ENCODE measurements at regions not wholly inside any gene's neighbourhood (a gene's known extent, or its start where the extent isn't known, plus 50 kb on each side); places are given as distances from the start of the nearest gene placed in this dataset.
"Not testable (repeated sequence)": the region's sequence is repeated elsewhere in the genome, so short reads cannot be mapped to it uniquely, and the experiment has no call there.

DNA sequence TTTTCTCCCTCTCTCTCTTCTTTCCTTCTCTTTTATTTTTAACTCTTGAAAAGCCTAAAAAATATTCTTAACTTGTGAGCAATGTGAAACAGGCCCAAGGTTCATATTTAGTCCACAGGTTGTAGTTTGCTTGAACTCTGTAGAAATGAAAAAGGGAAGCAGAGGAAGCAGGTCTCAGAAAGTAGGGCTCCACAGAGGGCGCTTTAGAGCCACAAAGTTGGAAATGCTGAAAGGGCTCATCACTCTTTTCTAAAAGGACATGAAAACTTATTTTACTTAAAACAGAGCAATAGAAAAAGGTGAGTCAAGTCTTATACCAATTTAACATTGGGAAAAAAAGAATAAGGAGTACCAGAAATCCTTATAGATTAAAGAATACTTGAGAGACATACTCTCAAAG, 247.0 kb downstream of the USP25 start:
- intact Hi-C loops (cut with DNase I; ENCODE audit: low total_unique reads) (no loop called here), in situ Hi-C loops (cut with MboI; ENCODE audit: low sequenced_read_pairs in 4 of 4) (no loop called here)
- no peak for DNase-seq
- Histone ChIP-seq H3K27me3 (no peaks in the 10 kb centered on the region), H3K4me3 (no peak overlapping the region), H3K27ac (no peak overlapping the region), H3K9me3 (no peaks in the 10 kb centered on the region), H3K4me1 (no peaks in the 10 kb centered on the region), H3K36me3 (no peaks in the 10 kb centered on the region)
- TF ChIP-seq, protein P1, sequence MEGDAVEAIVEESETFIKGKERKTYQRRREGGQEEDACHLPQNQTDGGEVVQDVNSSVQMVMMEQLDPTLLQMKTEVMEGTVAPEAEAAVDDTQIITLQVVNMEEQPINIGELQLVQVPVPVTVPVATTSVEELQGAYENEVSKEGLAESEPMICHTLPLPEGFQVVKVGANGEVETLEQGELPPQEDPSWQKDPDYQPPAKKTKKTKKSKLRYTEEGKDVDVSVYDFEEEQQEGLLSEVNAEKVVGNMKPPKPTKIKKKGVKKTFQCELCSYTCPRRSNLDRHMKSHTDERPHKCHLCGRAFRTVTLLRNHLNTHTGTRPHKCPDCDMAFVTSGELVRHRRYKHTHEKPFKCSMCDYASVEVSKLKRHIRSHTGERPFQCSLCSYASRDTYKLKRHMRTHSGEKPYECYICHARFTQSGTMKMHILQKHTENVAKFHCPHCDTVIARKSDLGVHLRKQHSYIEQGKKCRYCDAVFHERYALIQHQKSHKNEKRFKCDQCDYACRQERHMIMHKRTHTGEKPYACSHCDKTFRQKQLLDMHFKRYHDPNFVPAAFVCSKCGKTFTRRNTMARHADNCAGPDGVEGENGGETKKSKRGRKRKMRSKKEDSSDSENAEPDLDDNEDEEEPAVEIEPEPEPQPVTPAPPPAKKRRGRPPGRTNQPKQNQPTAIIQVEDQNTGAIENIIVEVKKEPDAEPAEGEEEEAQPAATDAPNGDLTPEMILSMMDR (IDR thresholded peaks at IDR 0.05 in 4 of 5, conservative IDR thresholded peaks at IDR 0.05 in 1 of 5) = no peak
- no peak for TF ChIP-seq POLR2A (IDR thresholded peaks at IDR 0.05)
- no peak for ATAC-seq

DNA sequence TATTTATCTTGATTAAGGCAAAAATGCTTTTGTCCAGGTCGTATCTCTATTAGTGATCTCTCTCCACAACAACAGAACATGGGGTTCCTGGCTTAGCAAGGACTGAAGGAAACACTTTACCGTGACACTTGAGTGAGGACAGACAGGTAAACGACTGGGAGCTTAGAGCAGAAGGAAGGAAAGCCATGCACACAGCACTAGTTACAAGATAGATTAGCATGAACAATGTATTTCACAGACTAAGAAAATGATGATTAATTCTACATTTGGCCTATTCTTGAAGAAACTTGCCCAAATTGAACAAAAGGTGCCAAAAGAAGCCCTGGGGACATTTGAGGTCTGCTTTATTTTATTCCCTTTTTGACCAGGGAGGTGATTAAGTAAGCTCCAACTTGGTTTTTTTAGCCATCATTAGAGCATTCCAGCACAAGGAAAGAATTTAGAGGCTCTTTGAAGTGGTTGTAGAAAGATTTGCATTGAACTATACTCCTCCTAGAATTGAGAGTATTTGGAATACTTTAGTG, 248.5 kb downstream of the USP25 start:
- no peaks in the 10 kb centered on the region for H3K36me3 ChIP-seq
- H3K27me3 ChIP-seq = no peaks in the 10 kb centered on the region
- H3K27ac ChIP-seq = no peak overlapping the region
- in situ Hi-C loops (cut with MboI; ENCODE audit: low sequenced_read_pairs in 4 of 4) = no loop called here
- ATAC-seq (no peak), DNase-seq (no peak)
- intact Hi-C loops (cut with DNase I; ENCODE audit: low total_unique reads) = no loop called here
- no peaks in the 10 kb centered on the region for H3K4me1 ChIP-seq
- no peak overlapping the region for H3K4me3 ChIP-seq
- H3K9me3 ChIP-seq = no peaks in the 10 kb centered on the region
- no peak for TF ChIP-seq POLR2A (IDR thresholded peaks at IDR 0.05)
- TF ChIP-seq, protein P1 (IDR thresholded peaks at IDR 0.05 in 4 of 5, conservative IDR thresholded peaks at IDR 0.05 in 1 of 5) = no peak

DNA sequence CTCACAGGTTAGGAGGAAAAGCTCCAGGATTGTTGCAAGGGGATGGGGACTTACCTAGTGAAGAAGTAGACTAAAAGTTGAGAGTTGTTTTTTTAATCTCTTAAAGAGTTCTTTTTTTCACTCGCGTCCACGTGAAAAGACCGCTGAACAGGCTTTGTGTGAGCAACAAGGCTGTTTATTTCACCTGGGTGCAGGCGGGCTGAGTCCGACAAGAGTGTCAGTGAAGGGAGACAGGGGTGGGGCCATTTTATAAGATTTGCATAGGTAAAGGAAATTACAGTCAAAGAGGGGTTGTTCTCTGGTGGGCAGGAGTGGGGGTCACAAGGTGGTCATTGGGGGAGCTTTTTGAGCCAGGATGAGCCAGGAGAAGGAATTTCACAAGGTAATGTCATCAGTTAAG, 249.7 kb downstream of the USP25 start:
- H3K4me1 ChIP-seq; H3K9me3 ChIP-seq; H3K27me3 ChIP-seq; in situ Hi-C loops (cut with MboI; ENCODE audit: low sequenced_read_pairs in 4 of 4); H3K4me3 ChIP-seq; DNase-seq; H3K27ac ChIP-seq; H3K36me3 ChIP-seq; ATAC-seq; intact Hi-C loops (cut with DNase I; ENCODE audit: low total_unique reads): not testable (repeated sequence)

DNA sequence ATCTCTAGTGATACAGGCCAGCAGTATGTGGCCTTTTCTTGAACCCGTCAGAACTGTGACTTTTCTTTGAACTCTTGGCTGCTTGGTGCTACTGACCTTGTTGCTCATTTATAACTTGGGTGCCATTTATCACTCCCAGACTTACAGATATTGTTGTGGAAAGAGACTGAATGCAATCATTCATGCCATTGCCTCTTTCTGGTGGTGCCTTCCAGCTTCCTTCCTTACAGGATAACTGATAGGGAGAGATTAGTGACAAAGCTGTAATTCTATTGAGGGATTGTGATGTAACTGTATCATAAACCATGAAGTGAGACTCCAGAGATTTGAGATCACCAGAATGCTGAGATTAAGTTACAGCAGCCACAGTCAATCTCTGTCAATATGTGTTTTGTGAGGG, 256.5 kb downstream of the USP25 start:
- DNase-seq (no peak), ATAC-seq (no peak)
- Histone ChIP-seq H3K36me3 (no peaks in the 10 kb centered on the region), H3K4me1 (no peaks in the 10 kb centered on the region), H3K9me3 (no peaks in the 10 kb centered on the region), H3K4me3 (no peak overlapping the region), H3K27me3 (no peaks in the 10 kb centered on the region), H3K27ac (no peak overlapping the region)
- TF ChIP-seq, protein P1 (IDR thresholded peaks at IDR 0.05 in 4 of 5, conservative IDR thresholded peaks at IDR 0.05 in 1 of 5) = no peak
- TF ChIP-seq POLR2A (IDR thresholded peaks at IDR 0.05) = no peak
- intact Hi-C loops (cut with DNase I; ENCODE audit: low total_unique reads) (no loop called here), in situ Hi-C loops (cut with MboI; ENCODE audit: low sequenced_read_pairs in 4 of 4) (no loop called here)

DNA sequence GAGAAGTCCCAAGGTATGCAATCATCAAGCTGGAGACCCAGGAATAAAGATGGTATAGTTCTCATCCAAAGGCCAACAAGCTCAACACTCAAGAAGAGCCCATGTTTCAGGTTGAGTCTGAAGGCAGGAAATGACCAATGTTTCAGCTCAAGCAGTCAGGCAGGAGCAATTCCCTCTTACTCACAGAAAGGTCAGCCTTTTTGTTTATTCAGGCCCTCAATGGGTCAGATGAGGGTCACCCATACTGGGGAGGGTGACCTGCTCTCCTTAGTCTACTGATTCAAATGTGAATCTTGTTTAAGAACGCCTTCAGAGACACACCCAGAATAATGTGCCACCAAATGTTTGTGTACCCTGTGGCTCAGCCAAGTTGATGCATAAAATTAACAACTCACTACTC, 262.4 kb downstream of the USP25 start:
- TF ChIP-seq, protein P1 (IDR thresholded peaks at IDR 0.05 in 4 of 5, conservative IDR thresholded peaks at IDR 0.05 in 1 of 5) = no peak
- TF ChIP-seq POLR2A (IDR thresholded peaks at IDR 0.05) = no peak
- intact Hi-C loops (cut with DNase I; ENCODE audit: low total_unique reads) = no loop called here
- DNase-seq (no peak), ATAC-seq (no peak)
- Histone ChIP-seq H3K9me3 (no peaks in the 10 kb centered on the region), H3K4me3 (no peak overlapping the region), H3K36me3 (no peaks in the 10 kb centered on the region), H3K4me1 (no peaks in the 10 kb centered on the region), H3K27me3 (no peaks in the 10 kb centered on the region), H3K27ac (no peak overlapping the region)
- in situ Hi-C loops (cut with MboI; ENCODE audit: low sequenced_read_pairs in 4 of 4) = no loop called here

Data from gastrocnemius medialis (tissue), 4 donors.